ENCODE measurements at regions not wholly inside any gene's neighbourhood (a gene's known extent, or its start where the extent isn't known, plus 50 kb on each side); places are given as distances from the start of the nearest gene placed in this dataset.

DNA sequence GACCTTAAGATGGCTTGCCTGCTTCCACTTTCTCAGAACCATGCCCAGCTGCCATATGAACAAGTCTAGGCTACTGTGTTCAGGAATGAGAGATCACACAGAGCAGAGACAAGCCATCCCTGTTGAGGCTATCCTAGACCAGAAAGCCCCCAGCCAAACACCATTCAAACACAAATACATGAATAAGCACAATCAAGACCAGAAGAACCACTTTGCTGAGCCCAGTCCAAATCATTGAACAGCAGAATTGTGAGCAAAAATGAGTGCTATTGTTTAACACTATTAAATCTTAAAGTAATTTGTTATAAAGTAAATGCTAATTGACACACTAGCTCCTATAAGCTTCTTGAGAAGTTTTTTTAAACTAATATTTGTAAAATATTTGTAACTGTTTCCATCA, 79.0 kb upstream of the LYZL1 start:
- TF ChIP-seq POLR2A (IDR thresholded peaks at IDR 0.05): no peak
- TF ChIP-seq, protein P1, sequence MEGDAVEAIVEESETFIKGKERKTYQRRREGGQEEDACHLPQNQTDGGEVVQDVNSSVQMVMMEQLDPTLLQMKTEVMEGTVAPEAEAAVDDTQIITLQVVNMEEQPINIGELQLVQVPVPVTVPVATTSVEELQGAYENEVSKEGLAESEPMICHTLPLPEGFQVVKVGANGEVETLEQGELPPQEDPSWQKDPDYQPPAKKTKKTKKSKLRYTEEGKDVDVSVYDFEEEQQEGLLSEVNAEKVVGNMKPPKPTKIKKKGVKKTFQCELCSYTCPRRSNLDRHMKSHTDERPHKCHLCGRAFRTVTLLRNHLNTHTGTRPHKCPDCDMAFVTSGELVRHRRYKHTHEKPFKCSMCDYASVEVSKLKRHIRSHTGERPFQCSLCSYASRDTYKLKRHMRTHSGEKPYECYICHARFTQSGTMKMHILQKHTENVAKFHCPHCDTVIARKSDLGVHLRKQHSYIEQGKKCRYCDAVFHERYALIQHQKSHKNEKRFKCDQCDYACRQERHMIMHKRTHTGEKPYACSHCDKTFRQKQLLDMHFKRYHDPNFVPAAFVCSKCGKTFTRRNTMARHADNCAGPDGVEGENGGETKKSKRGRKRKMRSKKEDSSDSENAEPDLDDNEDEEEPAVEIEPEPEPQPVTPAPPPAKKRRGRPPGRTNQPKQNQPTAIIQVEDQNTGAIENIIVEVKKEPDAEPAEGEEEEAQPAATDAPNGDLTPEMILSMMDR (IDR thresholded peaks at IDR 0.05): no peak
- no peak for TF ChIP-seq POLR2AphosphoS5 (IDR thresholded peaks at IDR 0.05)
- TF ChIP-seq EP300 (IDR thresholded peaks at IDR 0.05): no peak
